T-helper 22 cell (primary cell): ENCODE measurements at regions not wholly inside any gene's neighbourhood (a gene's known extent, or its start where the extent isn't known, plus 50 kb on each side); places are given as distances from the start of the nearest gene placed in this dataset.

Experiments
- DNase-seq: peaks from one replicate; pipeline ENCODE4 v3.0.0-alpha.2; 2020; ENCODE audit warnings: low read depth

GRCh38 chr2:64402876-64403275, 51.1 kb upstream of the LGALSL start:
- no peak for DNase-seq

- no peak for DNase-seq
Observed at GRCh38 chr2:64403426-64403825, 50.5 kb upstream of the LGALSL start.

- no peak for DNase-seq
Observed at GRCh38 chr2:64404002-64404731, 49.8 kb upstream of the LGALSL start.
